KMS-11 (cell line): ENCODE measurements at regions not wholly inside any gene's neighbourhood (a gene's known extent, or its start where the extent isn't known, plus 50 kb on each side); places are given as distances from the start of the nearest gene placed in this dataset.

Experiments used
- H2AFZ ChIP-seq: fragments of 200-600 bp; sonication (generic); 2 replicates; pipeline ENCODE4 v1.6.1; 2016; ENCODE audit warnings: antibody characterized with exemption, mixed run types, low read depth
- H3K27ac ChIP-seq: fragments of 200-600 bp; sonication (generic); 2 replicates; pipeline ENCODE4 v1.6.1; 2016; ENCODE audit warnings: mild to moderate bottlenecking, mixed run types
- H3K27me3 ChIP-seq: fragments of 200-600 bp; sonication (generic); 2 replicates; pipeline ENCODE4 v1.6.1; 2017; ENCODE audit warnings: mild to moderate bottlenecking, low read depth, mixed run types, moderate library complexity; ENCODE audit not compliant: insufficient read depth
- H3K36me3 ChIP-seq: fragments of 200-600 bp; sonication (generic); 2 replicates; pipeline ENCODE4 v1.6.1; 2017; ENCODE audit warnings: mild to moderate bottlenecking, mixed run types; ENCODE audit not compliant: insufficient read depth
- H3K4me1 ChIP-seq: fragments of 200-600 bp; sonication (generic); 2 replicates; pipeline ENCODE4 v1.6.1; 2016; ENCODE audit warnings: mild to moderate bottlenecking, low read depth, mixed run types; ENCODE audit not compliant: poor library complexity, severe bottlenecking
- H3K4me2 ChIP-seq: fragments of 200-600 bp; sonication (generic); 2 replicates; pipeline ENCODE4 v1.7.0; 2016; ENCODE audit warnings: mild to moderate bottlenecking, mixed run types
- H3K4me3 ChIP-seq: fragments of 200-600 bp; sonication (generic); IDR thresholded peaks from 2 replicates; pipeline ENCODE4 v1.6.1; 2017; ENCODE audit warnings: low read depth, low read length, mixed read lengths; ENCODE audit not compliant: insufficient read depth
- H3K79me2 ChIP-seq: fragments of 200-600 bp; sonication (generic); 2 replicates; pipeline ENCODE4 v1.6.1; 2016; ENCODE audit warnings: low read depth, mixed run types; ENCODE audit not compliant: insufficient read depth
- H3K9ac ChIP-seq: fragments of 200-600 bp; sonication (generic); 2 replicates; pipeline ENCODE4 v1.6.1; 2016; ENCODE audit warnings: mild to moderate bottlenecking, mixed run types
- H4K20me1 ChIP-seq: fragments of 200-600 bp; sonication (generic); 2 replicates; pipeline ENCODE4 v1.6.1; 2016; ENCODE audit warnings: mild to moderate bottlenecking, mixed run types; ENCODE audit not compliant: insufficient read depth
- CTCF ChIP-seq: fragments of 200-600 bp; sonication (generic); conservative IDR thresholded peaks from 2 replicates; pipeline ENCODE4 v1.6.1; 2017; ENCODE audit warnings: low read depth, mild to moderate bottlenecking, antibody characterized with exemption, low read length, moderate library complexity, mixed read lengths

GRCh38 chr1:56285554-56286402 is 293.6 kb downstream of the PLPP3 start:
- Histone ChIP-seq H3K4me2 (no peak overlapping the region), H3K9ac (no peak overlapping the region), H3K4me3 (no peak overlapping the region)

GRCh38 chr1:56284928-56285327 is 294.4 kb downstream of the PLPP3 start:
- no peaks in the 10 kb centered on the region for H3K27me3 ChIP-seq
- no peak overlapping the region for H3K9ac ChIP-seq
- H3K4me1 ChIP-seq = no peaks in the 10 kb centered on the region
- no peak overlapping the region for H2AFZ ChIP-seq
- no peak overlapping the region for H3K4me2 ChIP-seq
- no peak for TF ChIP-seq CTCF
- H3K4me3 ChIP-seq = no peak overlapping the region
- H3K36me3 ChIP-seq = no peaks in the 10 kb centered on the region
- no peaks in the 10 kb centered on the region for H4K20me1 ChIP-seq
- no peaks in the 10 kb centered on the region for H3K79me2 ChIP-seq
- H3K27ac ChIP-seq = no peak overlapping the region

More at GRCh38 chr1:56285554-56286402, 293.6 kb downstream of the PLPP3 start:
- Histone ChIP-seq H4K20me1 (no peaks in the 10 kb centered on the region), H2AFZ (no peak overlapping the region), H3K27me3 (no peaks in the 10 kb centered on the region), H3K27ac (no peak overlapping the region), H3K4me1 (no peaks in the 10 kb centered on the region), H3K36me3 (no peaks in the 10 kb centered on the region), H3K79me2 (no peaks in the 10 kb centered on the region)
- no peak for TF ChIP-seq CTCF

GRCh38 chr1:56278061-56278460 is 301.3 kb downstream of the PLPP3 start:
- H3K4me2 ChIP-seq = no peak overlapping the region
- H3K4me3 ChIP-seq = no peak overlapping the region
- H3K36me3 ChIP-seq = no peaks in the 10 kb centered on the region
- H3K4me1 ChIP-seq = no peaks in the 10 kb centered on the region
- H2AFZ ChIP-seq = no peak overlapping the region
- H3K27me3 ChIP-seq = no peaks in the 10 kb centered on the region
- no peak overlapping the region for H3K9ac ChIP-seq
- TF ChIP-seq CTCF = no peak
- H3K79me2 ChIP-seq = no peaks in the 10 kb centered on the region
- no peak overlapping the region for H3K27ac ChIP-seq
- H4K20me1 ChIP-seq = no peaks in the 10 kb centered on the region

GRCh38 chr1:56268519-56269140 is 310.7 kb downstream of the PLPP3 start:
- Histone ChIP-seq H3K4me1 (peaks cover 42% of the 10 kb centered on the region), H3K36me3 (no peaks in the 10 kb centered on the region), H3K27me3 (no peaks in the 10 kb centered on the region)

More at GRCh38 chr1:56268519-56269140, 310.7 kb downstream of the PLPP3 start:
- Histone ChIP-seq H3K4me2 (peak overlapping the region; percentile 42; the same call in 1 of the 2 replicates), H3K79me2 (no peaks in the 10 kb centered on the region), H2AFZ (no peak overlapping the region), H4K20me1 (no peaks in the 10 kb centered on the region), H3K9ac (no peak overlapping the region), H3K27ac (no peak overlapping the region), H3K4me3 (no peak overlapping the region)
- no peak for TF ChIP-seq CTCF
